ENCODE measurements at regions not wholly inside any gene's neighbourhood (a gene's known extent, or its start where the extent isn't known, plus 50 kb on each side); places are given as distances from the start of the nearest gene placed in this dataset.

GRCh38 chr18:78548261-78549058 lies 431.2 kb upstream of the SALL3 start:
- no peak overlapping the region for H3K4me3 ChIP-seq (ENCODE audit: control insufficient read depth, low read depth, low read length)
- no peak for TF ChIP-seq CTCF (IDR thresholded peaks at IDR 0.05; ENCODE audit: control insufficient read depth, insufficient read depth, low read depth, low read length, missing control alignments)
- DNase-seq (ENCODE audit: low read depth): no peak

- no peak overlapping the region for H3K4me3 ChIP-seq (ENCODE audit: control insufficient read depth, low read depth, low read length)
- DNase-seq (ENCODE audit: low read depth): no peak
- TF ChIP-seq CTCF (IDR thresholded peaks at IDR 0.05; ENCODE audit: control insufficient read depth, insufficient read depth, low read depth, low read length, missing control alignments): no peak
Measured at GRCh38 chr18:78549971-78550370, 429.6 kb upstream of the SALL3 start.

GRCh38 chr18:78554944-78555608 lies 424.5 kb upstream of the SALL3 start:
- DNase-seq (ENCODE audit: low read depth): no peak
- no peak overlapping the region for H3K4me3 ChIP-seq (ENCODE audit: control insufficient read depth, low read depth, low read length)
- no peak for TF ChIP-seq CTCF (IDR thresholded peaks at IDR 0.05; ENCODE audit: control insufficient read depth, insufficient read depth, low read depth, low read length, missing control alignments)

- no peak overlapping the region for H3K4me3 ChIP-seq (ENCODE audit: control insufficient read depth, low read depth, low read length)
- no peak for DNase-seq (ENCODE audit: low read depth)
- no peak for TF ChIP-seq CTCF (IDR thresholded peaks at IDR 0.05; ENCODE audit: control insufficient read depth, insufficient read depth, low read depth, low read length, missing control alignments)
Measured at GRCh38 chr18:78557371-78557770, 422.2 kb upstream of the SALL3 start.

- no peak for DNase-seq (ENCODE audit: low read depth)
- no peak for TF ChIP-seq CTCF (IDR thresholded peaks at IDR 0.05; ENCODE audit: control insufficient read depth, insufficient read depth, low read depth, low read length, missing control alignments)
Measured at GRCh38 chr18:78558101-78558810, 421.4 kb upstream of the SALL3 start.

GRCh38 chr18:78558948-78559347 lies 420.7 kb upstream of the SALL3 start:
- H3K4me3 ChIP-seq (ENCODE audit: control insufficient read depth, low read depth, low read length): no peak overlapping the region
- no peak for TF ChIP-seq CTCF (IDR thresholded peaks at IDR 0.05; ENCODE audit: control insufficient read depth, insufficient read depth, low read depth, low read length, missing control alignments)
- DNase-seq (ENCODE audit: low read depth): no peak

More at GRCh38 chr18:78558101-78558810, 421.4 kb upstream of the SALL3 start:
- H3K4me3 ChIP-seq (ENCODE audit: control insufficient read depth, low read depth, low read length): no peak overlapping the region

Measured in AG09309 (cell line).